ENCODE measurements at regions not wholly inside any gene's neighbourhood (a gene's known extent, or its start where the extent isn't known, plus 50 kb on each side); places are given as distances from the start of the nearest gene placed in this dataset.
"Not testable (repeated sequence)": the region's sequence is repeated elsewhere in the genome, so short reads cannot be mapped to it uniquely, and the experiment has no call there.

- FAIRE-seq: no peak
- H3K27me3 ChIP-seq (ENCODE audit: control insufficient read depth in 3 of 3, insufficient read depth in 3 of 3, low read length in 3 of 3): no peaks in the 10 kb centered on the region
- no peak for DNase-seq
- H3K4me1 ChIP-seq (ENCODE audit: control insufficient read depth in 3 of 3, insufficient read depth in 2 of 3, low read depth in 1 of 3, low read length in 2 of 3): no peaks in the 10 kb centered on the region
- no peaks in the 10 kb centered on the region for H3K9me3 ChIP-seq (ENCODE audit: control insufficient read depth in 2 of 2, insufficient read depth in 1 of 2, low read depth in 1 of 2, low read length in 1 of 2)
- 62 to 83% (median 70%) methylated on average over 3 of the region's 3 CpGs for WGBS, 3 donors
- H3K4me3 ChIP-seq (ENCODE audit: low read depth in 1 of 3, low read length in 3 of 3): no peak overlapping the region
- no peak overlapping the region for H3K27ac ChIP-seq (ENCODE audit: low read depth in 1 of 3, low read length in 2 of 3)
- H3K36me3 ChIP-seq (ENCODE audit: control insufficient read depth in 3 of 3, insufficient read depth in 2 of 3, low read depth in 1 of 3, low read length in 3 of 3): no peaks in the 10 kb centered on the region
Measured at GRCh38 chrX:113260474-113260873, 419.8 kb upstream of the AMOT start.

- Histone ChIP-seq H3K4me1 (ENCODE audit: control insufficient read depth in 3 of 3, insufficient read depth in 2 of 3, low read depth in 1 of 3, low read length in 2 of 3) (no peaks in the 10 kb centered on the region), H3K9me3 (ENCODE audit: control insufficient read depth in 2 of 2, insufficient read depth in 1 of 2, low read depth in 1 of 2, low read length in 1 of 2) (no peaks in the 10 kb centered on the region), H3K27me3 (ENCODE audit: control insufficient read depth in 3 of 3, insufficient read depth in 3 of 3, low read length in 3 of 3) (no peaks in the 10 kb centered on the region), H3K36me3 (ENCODE audit: control insufficient read depth in 3 of 3, insufficient read depth in 2 of 3, low read depth in 1 of 3, low read length in 3 of 3) (no peaks in the 10 kb centered on the region), H3K4me3 (ENCODE audit: low read depth in 1 of 3, low read length in 3 of 3) (no peak overlapping the region), H3K27ac (ENCODE audit: low read depth in 1 of 3, low read length in 2 of 3) (no peak overlapping the region)
- FAIRE-seq (no peak), DNase-seq (no peak)
- 38 to 60% (median 40%) methylated on average over 3 of the region's 3 CpGs for WGBS, 3 donors
Measured at GRCh38 chrX:113222305-113222704, 381.7 kb upstream of the AMOT start.

GRCh38 chrX:113212052-113212451 lies 371.4 kb upstream of the AMOT start:
- Histone ChIP-seq H3K27ac (ENCODE audit: low read depth in 1 of 3, low read length in 2 of 3) (no peak overlapping the region), H3K27me3 (ENCODE audit: control insufficient read depth in 3 of 3, insufficient read depth in 3 of 3, low read length in 3 of 3) (no peaks in the 10 kb centered on the region), H3K9me3 (ENCODE audit: control insufficient read depth in 2 of 2, insufficient read depth in 1 of 2, low read depth in 1 of 2, low read length in 1 of 2) (no peaks in the 10 kb centered on the region), H3K4me1 (ENCODE audit: control insufficient read depth in 3 of 3, insufficient read depth in 2 of 3, low read depth in 1 of 3, low read length in 2 of 3) (no peaks in the 10 kb centered on the region), H3K4me3 (ENCODE audit: low read depth in 1 of 3, low read length in 3 of 3) (no peak overlapping the region), H3K36me3 (ENCODE audit: control insufficient read depth in 3 of 3, insufficient read depth in 2 of 3, low read depth in 1 of 3, low read length in 3 of 3) (no peaks in the 10 kb centered on the region)
- no peak for FAIRE-seq
- no peak for DNase-seq
- WGBS, 3 donors: 90 to 92% (median 91%) methylated on average over 9 of the region's 9 CpGs

- no peaks in the 10 kb centered on the region for H3K4me1 ChIP-seq (ENCODE audit: control insufficient read depth in 3 of 3, insufficient read depth in 2 of 3, low read depth in 1 of 3, low read length in 2 of 3)
- no peak for FAIRE-seq
- WGBS, 3 donors: 82 to 92% (median 90%) methylated on average over 5 of the region's 5 CpGs
- H3K36me3 ChIP-seq (ENCODE audit: control insufficient read depth in 3 of 3, insufficient read depth in 2 of 3, low read depth in 1 of 3, low read length in 3 of 3): no peaks in the 10 kb centered on the region
- no peaks in the 10 kb centered on the region for H3K9me3 ChIP-seq (ENCODE audit: control insufficient read depth in 2 of 2, insufficient read depth in 1 of 2, low read depth in 1 of 2, low read length in 1 of 2)
- no peak for DNase-seq
- H3K4me3 ChIP-seq (ENCODE audit: low read depth in 1 of 3, low read length in 3 of 3): no peak overlapping the region
- no peaks in the 10 kb centered on the region for H3K27me3 ChIP-seq (ENCODE audit: control insufficient read depth in 3 of 3, insufficient read depth in 3 of 3, low read length in 3 of 3)
- no peak overlapping the region for H3K27ac ChIP-seq (ENCODE audit: low read depth in 1 of 3, low read length in 2 of 3)
Measured at GRCh38 chrX:113202601-113203000, 362.0 kb upstream of the AMOT start.

- Histone ChIP-seq H3K27ac (ENCODE audit: low read depth in 1 of 3, low read length in 2 of 3) (no peak overlapping the region), H3K4me1 (ENCODE audit: control insufficient read depth in 3 of 3, insufficient read depth in 2 of 3, low read depth in 1 of 3, low read length in 2 of 3) (no peaks in the 10 kb centered on the region), H3K36me3 (ENCODE audit: control insufficient read depth in 3 of 3, insufficient read depth in 2 of 3, low read depth in 1 of 3, low read length in 3 of 3) (no peaks in the 10 kb centered on the region), H3K9me3 (ENCODE audit: control insufficient read depth in 2 of 2, insufficient read depth in 1 of 2, low read depth in 1 of 2, low read length in 1 of 2) (no peaks in the 10 kb centered on the region), H3K27me3 (ENCODE audit: control insufficient read depth in 3 of 3, insufficient read depth in 3 of 3, low read length in 3 of 3) (no peaks in the 10 kb centered on the region), H3K4me3 (ENCODE audit: low read depth in 1 of 3, low read length in 3 of 3) (no peak overlapping the region)
- WGBS, 3 donors: 19 to 46% (median 26%) methylated on average over 3 of the region's 3 CpGs
- DNase-seq (no peak), FAIRE-seq (no peak)
Measured at GRCh38 chrX:113195949-113196348, 355.3 kb upstream of the AMOT start.

- peaks cover 0 to 2% of the 10 kb centered on the region in 2 donors for H3K9me3 ChIP-seq (ENCODE audit: control insufficient read depth in 2 of 2, insufficient read depth in 1 of 2, low read depth in 1 of 2, low read length in 1 of 2)
- H3K4me1 ChIP-seq (ENCODE audit: control insufficient read depth in 3 of 3, insufficient read depth in 2 of 3, low read depth in 1 of 3, low read length in 2 of 3): no peaks in the 10 kb centered on the region
- H3K27me3 ChIP-seq (ENCODE audit: control insufficient read depth in 3 of 3, insufficient read depth in 3 of 3, low read length in 3 of 3): no peaks in the 10 kb centered on the region
- no peaks in the 10 kb centered on the region for H3K36me3 ChIP-seq (ENCODE audit: control insufficient read depth in 3 of 3, insufficient read depth in 2 of 3, low read depth in 1 of 3, low read length in 3 of 3)
- H3K27ac ChIP-seq (ENCODE audit: low read depth in 1 of 3, low read length in 2 of 3): no peak overlapping the region
- DNase-seq (no peak), FAIRE-seq (no peak)
- H3K4me3 ChIP-seq (ENCODE audit: low read depth in 1 of 3, low read length in 3 of 3): no peak overlapping the region
Measured at GRCh38 chrX:113192418-113192817, 351.8 kb upstream of the AMOT start.

- Histone ChIP-seq H3K36me3 (ENCODE audit: control insufficient read depth in 3 of 3, insufficient read depth in 2 of 3, low read depth in 1 of 3, low read length in 3 of 3) (no peaks in the 10 kb centered on the region), H3K27ac (ENCODE audit: low read depth in 1 of 3, low read length in 2 of 3) (no peak overlapping the region), H3K9me3 (ENCODE audit: control insufficient read depth in 2 of 2, insufficient read depth in 1 of 2, low read depth in 1 of 2, low read length in 1 of 2) (peaks cover 0 to 3% of the 10 kb centered on the region in 2 donors), H3K4me3 (ENCODE audit: low read depth in 1 of 3, low read length in 3 of 3) (no peak overlapping the region), H3K4me1 (ENCODE audit: control insufficient read depth in 3 of 3, insufficient read depth in 2 of 3, low read depth in 1 of 3, low read length in 2 of 3) (no peaks in the 10 kb centered on the region), H3K27me3 (ENCODE audit: control insufficient read depth in 3 of 3, insufficient read depth in 3 of 3, low read length in 3 of 3) (no peaks in the 10 kb centered on the region)
- no peak for FAIRE-seq
- WGBS, 3 donors: 75 to 92% (median 88%) methylated on average over 8 of the region's 8 CpGs
- DNase-seq: no peak
Measured at GRCh38 chrX:113157496-113157895, 316.9 kb upstream of the AMOT start.

- not testable (repeated sequence) for DNase-seq; H3K4me3 ChIP-seq (ENCODE audit: low read depth in 1 of 3, low read length in 3 of 3); H3K9me3 ChIP-seq (ENCODE audit: control insufficient read depth in 2 of 2, insufficient read depth in 1 of 2, low read depth in 1 of 2, low read length in 1 of 2); H3K36me3 ChIP-seq (ENCODE audit: control insufficient read depth in 3 of 3, insufficient read depth in 2 of 3, low read depth in 1 of 3, low read length in 3 of 3); H3K4me1 ChIP-seq (ENCODE audit: control insufficient read depth in 3 of 3, insufficient read depth in 2 of 3, low read depth in 1 of 3, low read length in 2 of 3); FAIRE-seq; H3K27me3 ChIP-seq (ENCODE audit: control insufficient read depth in 3 of 3, insufficient read depth in 3 of 3, low read length in 3 of 3); H3K27ac ChIP-seq (ENCODE audit: low read depth in 1 of 3, low read length in 2 of 3)
- 78 to 90% (median 85%) methylated on average over 4 of the region's 4 CpGs for WGBS, 3 donors
Measured at GRCh38 chrX:113154315-113154714, 313.7 kb upstream of the AMOT start.

- no peak overlapping the region for H3K4me3 ChIP-seq (ENCODE audit: low read depth in 1 of 3, low read length in 3 of 3)
- WGBS, 3 donors: 48 to 65% (median 51%) methylated on average over 1 of the region's 1 CpG
- DNase-seq (no peak), FAIRE-seq (no peak)
- H3K9me3 ChIP-seq (ENCODE audit: control insufficient read depth in 2 of 2, insufficient read depth in 1 of 2, low read depth in 1 of 2, low read length in 1 of 2): no peaks in the 10 kb centered on the region
- no peaks in the 10 kb centered on the region for H3K36me3 ChIP-seq (ENCODE audit: control insufficient read depth in 3 of 3, insufficient read depth in 2 of 3, low read depth in 1 of 3, low read length in 3 of 3)
- no peaks in the 10 kb centered on the region for H3K4me1 ChIP-seq (ENCODE audit: control insufficient read depth in 3 of 3, insufficient read depth in 2 of 3, low read depth in 1 of 3, low read length in 2 of 3)
- no peaks in the 10 kb centered on the region for H3K27me3 ChIP-seq (ENCODE audit: control insufficient read depth in 3 of 3, insufficient read depth in 3 of 3, low read length in 3 of 3)
- H3K27ac ChIP-seq (ENCODE audit: low read depth in 1 of 3, low read length in 2 of 3): no peak overlapping the region
Measured at GRCh38 chrX:113136836-113137235, 296.2 kb upstream of the AMOT start.
